IMR-90 (cell line): ENCODE measurements at regions not wholly inside any gene's neighbourhood (a gene's known extent, or its start where the extent isn't known, plus 50 kb on each side); places are given as distances from the start of the nearest gene placed in this dataset.

Experiments
- ATAC-seq: fragments of 200-7000 bp; cut with Tn5 transposase; 2 replicates; pipeline ENCODE4 v1.9.1; 2020; ENCODE audit warnings: low read depth, mild to moderate bottlenecking, moderate library complexity
- BruUV-seq: library from RNA; stranded (reverse); fragments of 400-500 nt; replicated peaks from 2 replicates; lab custom pipeline; 2021; lab: Mats Ljungman, UMichigan
- CTCF ChIA-PET: fragments of 300-600 bp; formaldehyde crosslinking; extraction: SDS; loops from one replicate; lab custom pipeline; 2021; ENCODE audit warnings: antibody characterized with exemption; lab: Yijun Ruan, JAX
- POLR2A ChIA-PET: fragments of 300-600 bp; sonication (Branson Sonifier 250); formaldehyde crosslinking; loops from one replicate; lab custom pipeline; 2022; ENCODE audit warnings: antibody characterized with exemption; ENCODE audit not compliant: unreplicated experiment; lab: Charles Lee
- DNase-seq: peaks from one replicate; pipeline ENCODE4 v3.0.0; 2013
- H2AFZ ChIP-seq: replicated peaks from 2 replicates; pipeline ENCODE3; 2013; ENCODE audit warnings: low read length, mild to moderate bottlenecking; ENCODE audit not compliant: poor library complexity
- H2AK5ac ChIP-seq: 2 replicates; pipeline ENCODE4 v1.6.1; 2013; ENCODE audit warnings: low read depth, low read length, inconsistent platforms
- H2AK9ac ChIP-seq: replicated peaks from 2 replicates; pipeline ENCODE3; 2013; ENCODE audit warnings: mild to moderate bottlenecking, low read depth, low read length, moderate library complexity; ENCODE audit not compliant: poor library complexity
- H2BK120ac ChIP-seq: 2 replicates; pipeline ENCODE4 v1.6.1; 2013; ENCODE audit warnings: low read depth, low read length, inconsistent platforms
- H2BK15ac ChIP-seq: 3 replicates; pipeline ENCODE4 v1.6.1; 2013; ENCODE audit warnings: low read depth, low read length, inconsistent platforms
- H2BK20ac ChIP-seq: 2 replicates; pipeline ENCODE4 v1.6.1; 2013; ENCODE audit warnings: low read depth, mild to moderate bottlenecking, inconsistent platforms, low read length, moderate library complexity
- H2BK5ac ChIP-seq: 2 replicates; pipeline ENCODE4 v1.6.1; 2013; ENCODE audit warnings: mild to moderate bottlenecking, low read depth, low read length, inconsistent platforms; ENCODE audit not compliant: poor library complexity, severe bottlenecking
- H3K14ac ChIP-seq: replicated peaks from 2 replicates; pipeline ENCODE4 v1.6.1; 2013; ENCODE audit warnings: low read depth, low read length, inconsistent platforms
- H3K18ac ChIP-seq: 2 replicates; pipeline ENCODE4 v1.6.1; 2013; ENCODE audit warnings: low read depth, low read length, control low read depth
- H3K23ac ChIP-seq: 2 replicates; pipeline ENCODE4 v1.6.1; 2013; ENCODE audit warnings: low read depth, low read length, inconsistent platforms
- H3K27ac ChIP-seq: 2 replicates; pipeline ENCODE4 v1.5.1; 2013; ENCODE audit warnings: mild to moderate bottlenecking, control low read depth, low read length; ENCODE audit not compliant: insufficient read depth
- H3K27me3 ChIP-seq: 2 replicates; pipeline ENCODE4 v1.6.1; 2013; ENCODE audit warnings: low read length; ENCODE audit not compliant: control insufficient read depth, insufficient read depth
- H3K36me3 ChIP-seq: 2 replicates; pipeline ENCODE4 v1.6.1; 2013; ENCODE audit warnings: low read length, mixed read lengths; ENCODE audit not compliant: control insufficient read depth, insufficient read depth
- H3K4ac ChIP-seq: 2 replicates; pipeline ENCODE4 v1.6.1; 2013; ENCODE audit warnings: low read depth, low read length, inconsistent platforms
- H3K4me1 ChIP-seq: 2 replicates; pipeline ENCODE4 v1.6.1; 2013; ENCODE audit warnings: low read length, mixed read lengths; ENCODE audit not compliant: control insufficient read depth, insufficient read depth
- H3K4me2 ChIP-seq: 2 replicates; pipeline ENCODE4 v1.6.1; 2013; ENCODE audit warnings: low read depth, mild to moderate bottlenecking, control low read depth, low read length, moderate library complexity
- H3K4me3 ChIP-seq: 2 replicates; pipeline ENCODE4 v1.5.1; 2013; ENCODE audit warnings: low read depth, mild to moderate bottlenecking, control low read depth, low read length, moderate library complexity; ENCODE audit not compliant: insufficient read depth
- H3K56ac ChIP-seq: 2 replicates; pipeline ENCODE4 v1.6.1; 2013; ENCODE audit warnings: low read length, inconsistent platforms; ENCODE audit not compliant: insufficient read depth; ENCODE audit errors: extremely low read depth
- H3K79me1 ChIP-seq, 2 experiments: 2 replicates each; pipeline ENCODE4 v1.6.1; 2013; ENCODE audit warnings: low read length in 2 of 2, inconsistent platforms in 1 of 2, low read depth in 1 of 2
- H3K9ac ChIP-seq: 2 replicates; pipeline ENCODE4 v1.6.1; 2013; ENCODE audit warnings: low read depth, low read length, control low read depth
- H3K9me1 ChIP-seq: 2 replicates; pipeline ENCODE4 v1.6.1; 2013; ENCODE audit warnings: low read length, inconsistent platforms; ENCODE audit not compliant: insufficient read depth
- H3K9me3 ChIP-seq: 2 replicates; pipeline ENCODE4 v1.6.1; 2013; ENCODE audit warnings: low read length; ENCODE audit not compliant: control insufficient read depth, insufficient read depth
- H4K20me1 ChIP-seq: 2 replicates; pipeline ENCODE4 v1.6.1; 2013; ENCODE audit warnings: low read length, inconsistent platforms; ENCODE audit not compliant: insufficient read depth
- H4K5ac ChIP-seq: 2 replicates; pipeline ENCODE4 v1.6.1; 2013; ENCODE audit warnings: mild to moderate bottlenecking, low read depth, low read length, control low read depth
- H4K8ac ChIP-seq, 2 experiments: 2 replicates each; pipeline ENCODE4 v1.6.1; 2013; ENCODE audit warnings: low read depth in 2 of 2, low read length in 2 of 2, control low read depth in 1 of 2, inconsistent platforms in 1 of 2
- H4K91ac ChIP-seq: 2 replicates; pipeline ENCODE4 v1.6.1; 2013; ENCODE audit warnings: low read depth, low read length, inconsistent platforms; ENCODE audit not compliant: insufficient read depth
- BHLHE40 ChIP-seq: fragments of 150-350 bp; IDR thresholded peaks from 2 replicates; pipeline ENCODE4 v1.6.1; 2016; ENCODE audit warnings: mild to moderate bottlenecking, low read depth, low read length
- CEBPB ChIP-seq: IDR thresholded peaks from 2 replicates; pipeline ENCODE4 v1.6.1; 2012; ENCODE audit warnings: low read depth, low read length, improper control_type of control experiment
- CHD1 ChIP-seq: IDR thresholded peaks from 2 replicates; pipeline ENCODE4 v1.6.1; 2012; ENCODE audit warnings: low read depth, low read length, improper control_type of control experiment
- FOS ChIP-seq: fragments of 150-350 bp; IDR thresholded peaks from 2 replicates; pipeline ENCODE4 v1.6.1; 2016; ENCODE audit warnings: low read depth, low read length
- MAFK ChIP-seq: IDR thresholded peaks from 2 replicates; pipeline ENCODE4 v1.6.1; 2012; ENCODE audit warnings: low read depth, low read length, improper control_type of control experiment
- MAZ ChIP-seq: IDR thresholded peaks from 2 replicates; pipeline ENCODE4 v1.6.1; 2012; ENCODE audit warnings: low read depth, mild to moderate bottlenecking, low read length, improper control_type of control experiment, moderate library complexity, borderline replicate concordance
- MXI1 ChIP-seq: IDR thresholded peaks from 2 replicates; pipeline ENCODE4 v1.6.1; 2012; ENCODE audit warnings: low read depth, mild to moderate bottlenecking, low read length, moderate library complexity, borderline replicate concordance
- NFE2L2 ChIP-seq: fragments of 150-350 bp; IDR thresholded peaks from 2 replicates; pipeline ENCODE4 v1.6.1; 2016; ENCODE audit warnings: low read depth, mild to moderate bottlenecking, low read length
- POLR2A ChIP-seq: IDR thresholded peaks from 2 replicates; pipeline ENCODE4 v1.6.1; 2012; ENCODE audit warnings: mild to moderate bottlenecking, low read depth, low read length
- RAD21 ChIP-seq: IDR thresholded peaks from 2 replicates; pipeline ENCODE4 v1.6.1; 2012; ENCODE audit warnings: low read length, improper control_type of control experiment
- RCOR1 ChIP-seq: IDR thresholded peaks from 2 replicates; pipeline ENCODE4 v1.6.1; 2012; ENCODE audit warnings: mild to moderate bottlenecking, low read length, improper control_type of control experiment; ENCODE audit not compliant: insufficient replicate concordance
- RFX5 ChIP-seq: IDR thresholded peaks from 2 replicates; pipeline ENCODE4 v1.8.0; 2012; ENCODE audit warnings: low read depth, mild to moderate bottlenecking, low read length, moderate library complexity
- SMC3 ChIP-seq: fragments of 150-350 bp; IDR thresholded peaks from 2 replicates; pipeline ENCODE4 v1.6.1; 2016; ENCODE audit warnings: low read depth, mild to moderate bottlenecking, antibody characterized with exemption, low read length, moderate library complexity
- WGBS, 2 experiments: methylation state at CpG; one replicate each; pipeline versions ENCODE4 v1.1.5 to v1.1.7; 2013; ENCODE audit warnings: missing lambda C conversion rate in 2 of 2; ENCODE audit not compliant: insufficient read length in 1 of 2; ENCODE audit errors: extremely low coverage in 2 of 2; 5-methylcytosine and 5-hydroxymethylcytosine counted together
- dilution Hi-C: fragments of 300-500 bp; cut with HindIII; formaldehyde crosslinking; loops from one replicate; pipeline ENCODE4 v1.14.3; 2018; ENCODE audit warnings: low sequenced_read_pairs; ENCODE audit not compliant: unreplicated experiment
- in situ Hi-C: fragments of 300-500 bp; cut with MboI; formaldehyde crosslinking; loops from 3 replicates; pipeline ENCODE4 v1.14.3; 2019; ENCODE audit warnings: low sequenced_read_pairs, inconsistent platforms, mixed read lengths
- intact Hi-C: fragments of 100-400 bp; cut with micrococcal nuclease; formaldehyde crosslinking; loops from 2 replicates; pipeline ENCODE4 v1.10.0; 2022
- TF ChIP-seq, protein P1 (sequence below): fragments of 150-350 bp; IDR thresholded peaks from 2 replicates; pipeline ENCODE4 v1.6.1; 2016; ENCODE audit warnings: low read depth, mild to moderate bottlenecking, low read length, moderate library complexity, borderline replicate concordance
- TF ChIP-seq, protein P2 (sequence below): fragments of 150-350 bp; IDR thresholded peaks from 2 replicates; pipeline ENCODE4 v1.6.1; 2017; ENCODE audit warnings: mild to moderate bottlenecking, antibody characterized with exemption, low read length, low read depth
- TF ChIP-seq, protein P3 (sequence below): conservative IDR thresholded peaks from 2 replicates; pipeline ENCODE4 v1.5.1; 2012; ENCODE audit warnings: mild to moderate bottlenecking, low read depth, low read length, improper control_type of control experiment

DNA sequence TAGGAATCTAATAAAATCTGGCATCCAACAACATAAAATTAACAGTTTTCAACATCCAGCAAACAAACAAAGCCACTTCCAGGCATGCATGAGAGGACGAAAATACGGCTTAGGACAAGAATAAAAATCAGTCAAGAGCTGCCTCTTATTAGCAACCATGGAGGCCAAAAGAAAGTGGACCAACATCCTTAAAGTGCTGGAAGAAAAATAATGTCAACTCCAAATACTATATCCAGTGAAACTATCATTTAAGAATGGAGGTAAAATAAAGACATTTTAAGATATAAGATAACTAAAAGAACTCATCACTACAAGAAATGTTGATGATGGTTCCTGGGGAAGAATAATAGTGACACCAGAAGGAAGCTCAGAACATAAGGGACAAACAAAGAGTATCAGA lies 224.0 kb upstream of the IRX4 start:
- no CpG with 5 or more reads among the region's 2 CpGs for WGBS, 2 experiments
- ChIA-PET POLR2A (no interaction called here), CTCF (no interaction called here)
- H3K4me1 ChIP-seq: no peaks in the 10 kb centered on the region
- no TSS peak for BruUV-seq
- no peak overlapping the region for H2BK5ac ChIP-seq
- no peak overlapping the region for H3K14ac ChIP-seq
- no peaks in the 10 kb centered on the region for H3K9me1 ChIP-seq
- dilution Hi-C loops (no loop called here), in situ Hi-C loops (no loop called here), intact Hi-C loops (no loop called here)
- no peak overlapping the region for H3K4me2 ChIP-seq
- no peak for ATAC-seq
- no peak for TF ChIP-seq RAD21
- no peak for TF ChIP-seq MAFK
- TF ChIP-seq, protein P1, sequence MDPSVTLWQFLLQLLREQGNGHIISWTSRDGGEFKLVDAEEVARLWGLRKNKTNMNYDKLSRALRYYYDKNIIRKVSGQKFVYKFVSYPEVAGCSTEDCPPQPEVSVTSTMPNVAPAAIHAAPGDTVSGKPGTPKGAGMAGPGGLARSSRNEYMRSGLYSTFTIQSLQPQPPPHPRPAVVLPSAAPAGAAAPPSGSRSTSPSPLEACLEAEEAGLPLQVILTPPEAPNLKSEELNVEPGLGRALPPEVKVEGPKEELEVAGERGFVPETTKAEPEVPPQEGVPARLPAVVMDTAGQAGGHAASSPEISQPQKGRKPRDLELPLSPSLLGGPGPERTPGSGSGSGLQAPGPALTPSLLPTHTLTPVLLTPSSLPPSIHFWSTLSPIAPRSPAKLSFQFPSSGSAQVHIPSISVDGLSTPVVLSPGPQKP: no peak
- TF ChIP-seq, protein P2, sequence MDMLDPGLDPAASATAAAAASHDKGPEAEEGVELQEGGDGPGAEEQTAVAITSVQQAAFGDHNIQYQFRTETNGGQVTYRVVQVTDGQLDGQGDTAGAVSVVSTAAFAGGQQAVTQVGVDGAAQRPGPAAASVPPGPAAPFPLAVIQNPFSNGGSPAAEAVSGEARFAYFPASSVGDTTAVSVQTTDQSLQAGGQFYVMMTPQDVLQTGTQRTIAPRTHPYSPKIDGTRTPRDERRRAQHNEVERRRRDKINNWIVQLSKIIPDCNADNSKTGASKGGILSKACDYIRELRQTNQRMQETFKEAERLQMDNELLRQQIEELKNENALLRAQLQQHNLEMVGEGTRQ: no peak
- no peak for TF ChIP-seq RFX5
- TF ChIP-seq CHD1: no peak
- TF ChIP-seq CEBPB: no peak
- no peak for TF ChIP-seq MXI1
- TF ChIP-seq BHLHE40: no peak
- no peak for TF ChIP-seq MAZ
- TF ChIP-seq, protein P3, sequence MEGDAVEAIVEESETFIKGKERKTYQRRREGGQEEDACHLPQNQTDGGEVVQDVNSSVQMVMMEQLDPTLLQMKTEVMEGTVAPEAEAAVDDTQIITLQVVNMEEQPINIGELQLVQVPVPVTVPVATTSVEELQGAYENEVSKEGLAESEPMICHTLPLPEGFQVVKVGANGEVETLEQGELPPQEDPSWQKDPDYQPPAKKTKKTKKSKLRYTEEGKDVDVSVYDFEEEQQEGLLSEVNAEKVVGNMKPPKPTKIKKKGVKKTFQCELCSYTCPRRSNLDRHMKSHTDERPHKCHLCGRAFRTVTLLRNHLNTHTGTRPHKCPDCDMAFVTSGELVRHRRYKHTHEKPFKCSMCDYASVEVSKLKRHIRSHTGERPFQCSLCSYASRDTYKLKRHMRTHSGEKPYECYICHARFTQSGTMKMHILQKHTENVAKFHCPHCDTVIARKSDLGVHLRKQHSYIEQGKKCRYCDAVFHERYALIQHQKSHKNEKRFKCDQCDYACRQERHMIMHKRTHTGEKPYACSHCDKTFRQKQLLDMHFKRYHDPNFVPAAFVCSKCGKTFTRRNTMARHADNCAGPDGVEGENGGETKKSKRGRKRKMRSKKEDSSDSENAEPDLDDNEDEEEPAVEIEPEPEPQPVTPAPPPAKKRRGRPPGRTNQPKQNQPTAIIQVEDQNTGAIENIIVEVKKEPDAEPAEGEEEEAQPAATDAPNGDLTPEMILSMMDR: no peak
- TF ChIP-seq POLR2A: no peak
- TF ChIP-seq FOS: no peak
- no peak for TF ChIP-seq SMC3
- no peak for TF ChIP-seq RCOR1
- no peak for TF ChIP-seq NFE2L2
- H3K79me1 ChIP-seq: no peaks in the 10 kb centered on the region
- no peak overlapping the region for H2BK15ac ChIP-seq
- no peak overlapping the region for H2AFZ ChIP-seq
- H4K5ac ChIP-seq: no peak overlapping the region
- H2BK20ac ChIP-seq: no peak overlapping the region
- no peaks in the 10 kb centered on the region for H3K36me3 ChIP-seq
- H3K9me3 ChIP-seq: peaks cover 23% of the 10 kb centered on the region
- no peak overlapping the region for H3K9ac ChIP-seq
- H2BK120ac ChIP-seq: no peak overlapping the region
- no peak overlapping the region for H3K4me3 ChIP-seq
- no peak overlapping the region for H3K23ac ChIP-seq
- H3K27me3 ChIP-seq: no peaks in the 10 kb centered on the region
- no peak overlapping the region for H4K91ac ChIP-seq
- H4K20me1 ChIP-seq: no peaks in the 10 kb centered on the region
- no peak overlapping the region for H3K18ac ChIP-seq
- H3K27ac ChIP-seq: no peak overlapping the region
- H3K56ac ChIP-seq: no peak overlapping the region
- no peak overlapping the region for H2AK9ac ChIP-seq
- H4K8ac ChIP-seq: no peak overlapping the region
- H2AK5ac ChIP-seq: no peak overlapping the region
- H3K4ac ChIP-seq: no peak overlapping the region
- no peak for DNase-seq
